GM12878 (cell line): ENCODE measurements at regions not wholly inside any gene's neighbourhood (a gene's known extent, or its start where the extent isn't known, plus 50 kb on each side); places are given as distances from the start of the nearest gene placed in this dataset.

Experiments
- CREM ChIP-seq: IDR thresholded peaks from 2 replicates; pipeline ENCODE4 v1.6.1; 2014; ENCODE audit warnings: antibody characterized with exemption, low read depth
- TF ChIP-seq, protein P1 (sequence below): fragments of 450-650 bp; IDR thresholded peaks from 2 replicates; pipeline ENCODE4 v1.6.1; 2018; ENCODE audit warnings: borderline replicate concordance, mild to moderate bottlenecking; ENCODE audit not compliant: partially characterized antibody

DNA sequence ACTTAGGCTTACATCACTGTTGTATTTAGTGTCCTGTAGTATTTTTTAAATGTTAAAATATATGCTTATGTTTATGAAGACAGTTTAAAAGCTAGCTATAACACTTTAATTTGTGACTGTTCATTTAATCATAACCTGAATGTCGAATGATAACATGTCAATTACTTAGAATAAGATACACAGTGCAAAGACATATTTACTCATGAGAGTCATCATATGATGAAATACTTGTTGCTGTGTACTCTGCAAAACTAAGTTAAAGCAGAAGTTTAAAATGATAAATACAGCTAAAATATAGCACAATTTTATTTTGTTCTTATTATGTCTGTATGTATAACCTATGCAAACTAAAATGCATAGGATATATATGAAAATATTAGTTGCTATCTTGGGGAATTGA, 497.4 kb downstream of the FSCB start:
- no peak for TF ChIP-seq CREM
- TF ChIP-seq, protein P1, sequence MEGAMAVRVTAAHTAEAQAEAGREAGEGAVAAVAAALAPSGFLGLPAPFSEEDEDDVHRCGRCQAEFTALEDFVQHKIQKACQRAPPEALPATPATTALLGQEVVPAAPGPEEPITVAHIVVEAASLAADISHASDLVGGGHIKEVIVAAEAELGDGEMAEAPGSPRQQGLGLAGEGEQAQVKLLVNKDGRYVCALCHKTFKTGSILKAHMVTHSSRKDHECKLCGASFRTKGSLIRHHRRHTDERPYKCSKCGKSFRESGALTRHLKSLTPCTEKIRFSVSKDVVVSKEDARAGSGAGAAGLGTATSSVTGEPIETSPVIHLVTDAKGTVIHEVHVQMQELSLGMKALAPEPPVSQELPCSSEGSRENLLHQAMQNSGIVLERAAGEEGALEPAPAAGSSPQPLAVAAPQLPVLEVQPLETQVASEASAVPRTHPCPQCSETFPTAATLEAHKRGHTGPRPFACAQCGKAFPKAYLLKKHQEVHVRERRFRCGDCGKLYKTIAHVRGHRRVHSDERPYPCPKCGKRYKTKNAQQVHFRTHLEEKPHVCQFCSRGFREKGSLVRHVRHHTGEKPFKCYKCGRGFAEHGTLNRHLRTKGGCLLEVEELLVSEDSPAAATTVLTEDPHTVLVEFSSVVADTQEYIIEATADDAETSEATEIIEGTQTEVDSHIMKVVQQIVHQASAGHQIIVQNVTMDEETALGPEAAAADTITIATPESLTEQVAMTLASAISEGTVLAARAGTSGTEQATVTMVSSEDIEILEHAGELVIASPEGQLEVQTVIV: no peak
